Activated T-cell treated with anti-CD3 and anti-CD28 coated beads for 1 hour (primary cell): ENCODE measurements at regions not wholly inside any gene's neighbourhood (a gene's known extent, or its start where the extent isn't known, plus 50 kb on each side); places are given as distances from the start of the nearest gene placed in this dataset.
"Not testable (repeated sequence)": the region's sequence is repeated elsewhere in the genome, so short reads cannot be mapped to it uniquely, and the experiment has no call there.

Experiments used
- DNase-seq: peaks from one replicate; pipeline ENCODE4 v3.0.0-alpha.2; 2020; ENCODE audit warnings: low read depth

DNA sequence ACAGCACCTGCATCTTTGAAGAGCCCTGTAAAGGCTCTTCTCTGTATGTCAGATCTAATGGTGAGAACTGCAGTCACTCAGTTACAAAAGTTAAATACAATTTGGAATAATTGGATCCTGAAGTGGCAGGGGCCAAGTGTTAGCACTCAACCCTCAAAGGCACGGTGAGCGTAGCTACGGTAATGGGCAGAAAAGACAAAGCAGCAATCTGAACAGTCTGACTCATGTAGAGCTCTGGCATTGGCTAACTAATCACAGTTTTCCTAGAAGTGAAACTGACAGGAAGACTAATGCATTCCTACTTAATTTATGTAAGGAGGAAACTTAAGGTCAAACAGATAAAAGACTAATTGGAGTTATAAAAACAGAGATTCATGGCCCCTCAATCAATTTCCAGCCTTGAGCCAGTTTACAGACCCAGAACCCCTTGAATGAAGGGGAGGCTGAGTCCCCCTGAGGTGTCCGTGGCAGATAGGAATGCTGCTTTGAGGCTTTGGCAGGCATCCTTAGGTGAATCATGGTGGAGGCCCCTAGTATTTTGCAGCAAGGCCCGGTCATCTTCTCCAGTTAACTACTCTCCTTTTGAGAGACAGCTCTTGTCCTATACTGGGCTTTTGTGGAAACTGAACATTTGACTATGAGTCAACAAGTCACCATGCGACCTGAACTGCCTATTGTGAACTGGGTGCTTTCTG, 450.7 kb downstream of the ZNF33B start:
- DNase-seq = not testable (repeated sequence)

DNA sequence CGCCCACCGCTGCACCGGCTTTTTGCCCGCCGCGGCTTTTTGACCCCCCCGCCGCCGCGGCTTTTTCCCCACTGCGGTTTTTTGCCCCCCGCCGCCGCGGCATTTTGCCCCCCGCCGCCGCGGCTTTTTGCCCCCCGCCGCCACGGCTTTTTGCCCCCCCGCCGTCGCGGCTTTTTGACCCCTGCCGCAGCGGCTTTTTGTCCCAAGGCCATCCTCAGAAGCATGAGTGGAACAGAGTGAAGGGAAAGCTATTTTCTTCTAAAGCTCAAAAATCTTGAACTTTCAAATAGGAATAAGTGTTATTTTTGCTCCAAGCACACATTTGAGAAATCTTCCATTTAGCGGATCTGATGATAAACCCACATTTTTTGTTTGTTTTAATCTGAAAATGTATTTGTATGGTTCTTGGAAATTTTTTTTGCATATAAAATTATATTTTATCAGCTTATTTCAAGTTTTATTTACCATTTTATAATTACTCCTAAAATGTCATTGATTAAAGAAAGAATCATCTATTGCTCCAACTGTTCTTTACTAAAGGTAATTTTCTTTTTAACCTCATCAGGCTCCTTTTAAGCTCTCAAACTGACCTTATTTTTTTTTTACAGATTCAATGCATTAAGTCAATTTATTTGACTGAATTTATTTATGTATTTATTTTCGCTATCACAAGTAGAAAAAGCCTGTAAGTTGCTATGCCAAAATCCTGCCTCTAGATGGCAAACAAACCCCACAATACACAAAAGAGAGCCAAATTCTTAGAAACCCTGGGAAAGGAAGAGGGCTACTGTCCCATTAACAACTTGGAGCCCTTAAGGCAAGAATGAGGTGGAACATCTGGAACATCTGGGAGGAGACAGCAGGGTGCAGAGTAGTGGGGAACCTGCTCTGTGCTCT, 460.3 kb downstream of the ZNF33B start:
- not testable (repeated sequence) for DNase-seq

DNA sequence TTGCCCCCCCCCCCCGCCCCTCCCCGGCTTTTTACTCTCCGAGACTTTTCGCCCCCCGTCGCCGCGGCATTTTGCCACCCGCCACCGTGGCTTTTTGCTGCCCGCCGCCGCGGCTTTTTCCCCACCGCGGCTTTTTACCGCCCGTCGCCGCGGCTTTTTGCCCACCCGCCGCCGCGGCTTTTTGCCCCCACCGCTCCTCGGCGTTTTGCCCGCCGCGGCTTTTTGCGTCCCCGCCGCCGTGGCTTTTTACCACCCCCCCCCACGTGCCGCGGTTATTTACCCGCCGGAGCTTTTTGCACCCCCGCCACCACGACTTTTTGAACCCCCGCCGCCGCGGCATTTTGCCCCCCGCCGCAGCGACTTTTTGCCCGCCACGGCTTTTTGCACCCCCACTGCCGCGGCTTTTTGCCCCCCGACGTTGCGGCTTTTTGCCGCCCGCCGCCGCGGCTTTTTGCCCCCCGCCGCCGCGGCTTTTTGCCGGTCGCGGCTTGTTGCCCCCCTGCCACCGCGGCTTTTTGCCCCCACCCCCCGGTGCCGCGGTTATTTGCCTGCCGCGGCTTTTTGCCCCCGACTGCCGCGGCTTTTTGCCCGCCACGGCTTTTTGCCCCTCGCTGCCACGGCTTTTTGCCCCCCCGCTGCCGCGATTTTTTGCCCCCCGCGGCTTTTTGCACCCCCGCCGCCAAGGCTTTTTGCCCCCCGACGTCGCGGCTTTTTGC, 461.1 kb downstream of the ZNF33B start:
- DNase-seq = no peak

DNA sequence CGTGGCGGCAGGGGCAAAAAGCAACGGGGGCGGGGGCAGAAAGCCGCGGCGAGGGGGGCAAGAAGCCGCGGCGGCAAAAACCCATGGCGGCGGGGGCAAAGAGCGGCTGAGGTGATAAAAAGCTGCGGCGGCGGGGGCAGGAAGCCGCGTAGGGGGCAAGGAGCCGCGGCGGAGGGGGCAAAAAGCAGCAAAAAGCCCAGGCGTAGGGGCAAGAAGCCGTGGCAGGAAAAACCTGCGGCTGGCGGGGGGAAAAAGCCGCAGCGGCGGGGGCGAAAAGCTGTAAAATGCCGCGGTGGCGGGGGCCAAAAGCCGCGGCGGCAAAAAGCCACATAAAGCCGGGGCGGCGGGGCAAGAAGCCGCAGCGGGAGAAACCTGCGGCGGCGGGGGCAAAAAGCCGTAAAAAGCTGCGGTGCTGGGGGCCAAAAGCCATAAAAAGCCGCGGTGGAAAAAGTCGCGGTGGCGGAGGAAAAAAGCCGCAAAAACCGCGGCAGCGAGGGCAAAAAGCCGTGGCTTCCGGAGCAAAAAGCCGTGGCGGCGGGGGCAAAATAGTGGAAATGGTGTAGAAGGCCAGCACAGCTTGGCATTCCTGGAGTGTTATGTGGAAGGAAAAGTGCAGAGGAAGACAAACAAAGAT, 487.8 kb downstream of the ZNF33B start:
- DNase-seq = no peak

DNA sequence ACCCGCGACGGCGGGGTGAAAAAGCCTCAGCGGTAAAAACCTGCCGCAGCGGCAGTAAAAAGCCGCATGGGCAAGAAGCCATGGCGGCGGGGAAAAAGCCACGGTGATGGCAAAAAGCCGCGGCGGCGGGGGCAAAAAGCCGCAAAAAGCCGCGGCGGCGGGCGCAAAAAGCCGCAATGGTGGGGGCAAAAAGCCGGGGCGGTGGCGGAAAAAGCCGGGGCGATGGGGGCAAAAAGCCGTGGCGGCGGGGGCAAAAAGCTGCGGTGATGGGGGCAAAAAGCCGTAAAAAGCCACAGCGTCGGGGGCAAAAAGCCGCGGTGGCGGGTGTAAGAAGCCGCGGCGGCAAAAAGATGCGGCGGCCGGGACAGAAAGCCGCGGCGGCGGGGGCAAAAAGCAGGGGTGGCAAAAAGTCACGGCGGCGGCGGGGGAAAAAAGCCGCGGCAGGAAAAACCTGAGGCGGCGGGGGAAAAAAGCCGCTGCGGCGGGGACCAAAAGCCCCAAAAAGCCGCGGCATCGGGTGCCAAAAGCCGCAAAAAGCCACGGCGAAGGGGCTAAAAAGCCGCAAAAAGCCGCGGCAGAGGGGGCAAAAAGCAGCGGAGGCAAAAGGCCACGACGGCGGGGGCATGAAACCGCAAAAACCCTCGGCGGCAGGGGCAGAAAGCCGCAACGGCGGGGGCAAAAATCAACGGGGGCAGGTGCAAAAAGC, 488.5 kb downstream of the ZNF33B start:
- DNase-seq = no peak

DNA sequence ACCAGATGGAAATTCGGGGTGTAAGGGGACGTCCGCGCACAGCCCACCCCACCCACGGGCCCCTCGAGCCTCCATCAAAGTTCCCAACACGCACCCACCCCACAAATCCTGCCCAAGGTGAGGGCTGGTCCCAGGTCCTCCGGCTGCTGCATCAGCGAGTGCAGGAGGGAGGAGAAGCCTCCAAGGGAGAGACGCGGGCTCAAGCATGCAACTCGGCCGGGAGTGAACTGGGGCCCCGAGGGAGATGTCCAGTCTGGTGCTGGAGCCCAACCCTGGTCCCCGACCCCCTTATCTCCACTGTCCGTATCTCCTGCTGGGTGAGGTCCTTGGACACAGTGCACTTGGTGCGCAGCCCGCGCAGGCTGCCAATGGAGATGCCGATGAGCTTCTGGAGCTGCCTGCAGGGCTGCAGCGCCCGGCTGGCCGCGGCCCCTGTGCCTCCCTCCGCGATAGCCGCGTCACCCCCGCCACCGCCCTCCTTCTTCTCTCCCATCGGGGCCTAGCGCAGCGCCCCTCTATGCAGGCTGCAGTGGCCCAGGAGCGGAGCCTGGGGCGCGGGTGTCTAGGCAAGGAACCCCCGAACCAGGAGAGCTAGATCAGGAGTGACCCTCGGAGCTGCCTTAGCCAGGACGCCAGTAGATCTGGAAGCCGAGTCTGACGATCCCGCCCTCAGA, 489.2 kb downstream of the ZNF33B start:
- DNase-seq = no peak

DNA sequence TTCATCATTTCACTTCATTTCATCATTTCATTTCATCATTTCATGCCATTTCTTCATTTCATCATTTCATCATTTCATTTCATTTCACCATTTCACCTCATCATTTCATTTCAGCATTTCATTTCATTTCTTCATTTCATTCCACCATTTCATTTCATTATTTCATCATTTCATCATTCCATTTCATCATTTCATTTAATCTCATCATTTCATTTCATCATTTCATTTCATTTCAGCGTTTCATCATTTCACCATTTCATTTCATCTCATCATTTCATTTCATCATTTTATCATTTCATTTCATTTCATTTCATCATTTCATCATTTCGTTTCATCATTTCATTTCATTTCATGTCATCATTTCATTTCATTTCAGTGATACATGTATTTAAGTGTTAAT, 492.2 kb downstream of the ZNF33B start:
- not testable (repeated sequence) for DNase-seq

DNA sequence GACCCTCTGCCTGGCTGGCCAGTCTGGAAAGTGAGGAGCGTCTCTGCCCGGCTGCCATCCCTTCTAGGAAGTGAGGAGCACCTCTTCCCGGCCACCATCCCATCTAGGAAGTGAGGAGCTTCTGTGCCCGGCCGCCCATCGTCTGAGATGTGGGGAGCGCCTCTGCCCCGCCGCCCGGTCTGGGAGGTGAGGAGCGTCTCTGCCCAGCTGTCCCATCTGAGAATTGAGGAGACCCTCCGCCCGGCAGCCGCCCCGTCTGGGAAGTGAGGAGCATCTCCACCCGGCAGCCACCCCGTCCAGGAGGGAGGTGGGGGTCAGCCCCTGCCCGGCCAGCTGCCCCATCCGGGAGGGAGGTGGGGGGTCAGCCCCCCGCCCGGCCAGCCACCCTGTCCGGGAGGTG, 500.3 kb downstream of the ZNF33B start:
- not testable (repeated sequence) for DNase-seq

DNA sequence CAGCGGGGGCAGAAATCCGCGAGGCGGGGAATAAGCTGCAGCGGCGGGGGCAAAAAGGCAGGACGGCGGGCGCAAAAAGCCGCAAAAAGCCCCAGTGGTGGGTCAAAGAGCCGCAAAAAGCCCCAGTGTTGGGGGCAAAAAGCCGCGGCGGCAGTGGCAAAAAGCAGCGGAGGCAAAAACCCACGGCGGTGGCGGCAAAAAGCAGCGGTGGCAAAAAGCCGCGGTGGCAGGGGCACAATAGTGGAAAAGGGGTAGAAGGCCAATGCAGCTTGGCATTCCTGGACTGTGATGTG, 525.3 kb downstream of the ZNF33B start:
- DNase-seq = no peak

DNA sequence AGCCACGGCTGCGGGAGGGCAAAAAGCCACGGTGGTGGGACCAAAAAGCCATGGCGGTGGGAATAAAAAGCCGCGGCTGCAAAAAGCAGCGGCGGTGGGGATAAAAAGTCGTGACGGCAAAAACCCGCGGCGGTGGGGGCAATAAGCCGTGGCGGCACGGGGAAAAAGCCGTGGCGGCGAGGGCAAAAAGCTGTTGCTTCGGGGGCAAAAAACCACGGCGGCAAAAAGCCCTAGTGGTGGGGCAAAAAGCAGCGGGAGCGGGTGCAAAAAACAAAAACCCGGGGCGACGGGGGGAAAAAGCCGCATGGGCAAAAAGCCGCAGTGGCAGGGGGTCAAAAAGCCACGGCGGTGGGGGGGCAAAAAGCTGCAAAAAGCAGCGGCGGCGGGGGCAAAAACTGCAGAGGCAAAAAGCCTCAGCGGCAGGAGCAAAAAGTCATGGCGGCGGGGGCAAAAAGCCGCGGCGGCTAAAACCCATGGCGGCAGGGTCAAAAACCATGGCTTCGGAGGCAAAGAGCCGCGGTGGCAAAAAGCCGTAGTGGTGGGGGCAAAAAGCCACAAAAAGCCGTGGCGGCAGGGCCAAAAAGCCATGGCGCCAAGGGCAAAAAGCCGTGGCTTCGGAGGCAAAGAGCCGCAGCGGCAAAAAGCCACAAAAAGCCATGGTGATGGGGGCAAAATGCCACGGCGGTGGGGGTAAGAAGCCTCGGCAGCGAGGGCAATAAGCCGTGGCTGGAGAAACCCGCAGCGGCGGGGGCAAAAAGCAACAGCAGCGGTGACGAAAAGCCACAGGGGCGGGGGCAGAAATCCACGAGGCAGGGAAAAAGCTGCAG, 525.8 kb downstream of the ZNF33B start:
- DNase-seq = no peak

DNA sequence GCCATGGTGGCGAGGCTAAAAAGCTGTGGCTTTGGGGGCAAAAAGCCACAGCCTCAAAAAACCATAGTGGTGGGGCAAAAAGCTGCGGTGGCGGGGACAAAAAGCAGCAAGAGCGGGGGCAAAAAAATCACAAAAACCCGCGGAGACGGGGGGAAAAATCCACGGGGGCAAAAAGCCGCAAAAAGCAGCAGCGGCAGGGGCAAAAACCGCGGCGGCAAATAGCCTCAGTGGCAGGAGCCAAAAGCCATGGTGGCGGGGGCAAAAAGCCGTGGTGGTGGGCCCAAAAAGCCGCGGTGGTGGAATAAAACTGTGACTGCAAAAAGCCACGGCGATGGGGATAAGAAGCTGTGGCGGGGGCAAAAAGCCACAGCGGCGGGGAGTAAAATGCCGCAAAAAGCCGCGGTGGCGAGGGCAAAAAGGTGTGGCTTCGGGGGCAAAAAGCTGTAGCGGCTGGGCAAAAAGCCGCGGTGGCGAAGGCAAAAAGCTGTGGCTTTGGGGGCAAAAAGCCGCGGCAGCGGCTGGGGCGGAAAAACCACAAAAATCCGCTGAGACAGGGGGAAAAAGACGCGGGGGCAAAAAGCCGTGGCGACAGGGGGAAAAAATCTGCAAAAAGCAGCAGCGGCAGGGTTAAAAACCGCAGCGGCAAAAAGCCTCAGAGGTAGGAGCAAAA, 526.6 kb downstream of the ZNF33B start:
- DNase-seq = no peak

DNA sequence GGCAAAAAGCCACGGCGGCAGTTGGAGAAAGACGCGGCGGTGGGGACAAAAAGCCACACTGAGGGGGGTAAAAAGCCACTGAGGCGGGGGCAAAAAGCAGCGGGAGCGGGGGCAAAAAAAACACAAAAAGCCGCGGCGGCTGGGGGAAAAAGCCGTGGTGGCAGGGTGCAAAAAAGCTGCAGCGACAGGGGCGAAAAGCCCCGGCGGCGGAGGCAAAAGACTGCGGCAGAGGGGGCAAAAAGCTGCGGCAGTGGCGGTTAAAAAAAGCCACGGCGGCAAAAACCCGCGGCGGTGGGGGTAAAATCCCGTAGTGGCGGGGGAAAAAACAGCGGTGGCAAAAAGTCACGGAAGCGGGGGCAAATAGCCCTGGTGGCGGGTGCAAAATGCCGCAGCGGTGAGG, 527.3 kb downstream of the ZNF33B start:
- DNase-seq = no peak
